GM20431 (cell line): ENCODE measurements at regions not wholly inside any gene's neighbourhood (a gene's known extent, or its start where the extent isn't known, plus 50 kb on each side); places are given as distances from the start of the nearest gene placed in this dataset.
"Not testable (repeated sequence)": the region's sequence is repeated elsewhere in the genome, so short reads cannot be mapped to it uniquely, and the experiment has no call there.

Experiments
- in situ Hi-C: fragments of 300-500 bp; cut with MseI, MboI; formaldehyde crosslinking; loops from one replicate; pipeline ENCODE4 v1.15.0; 2020; ENCODE audit warnings: low sequenced_read_pairs; ENCODE audit not compliant: unreplicated experiment

DNA sequence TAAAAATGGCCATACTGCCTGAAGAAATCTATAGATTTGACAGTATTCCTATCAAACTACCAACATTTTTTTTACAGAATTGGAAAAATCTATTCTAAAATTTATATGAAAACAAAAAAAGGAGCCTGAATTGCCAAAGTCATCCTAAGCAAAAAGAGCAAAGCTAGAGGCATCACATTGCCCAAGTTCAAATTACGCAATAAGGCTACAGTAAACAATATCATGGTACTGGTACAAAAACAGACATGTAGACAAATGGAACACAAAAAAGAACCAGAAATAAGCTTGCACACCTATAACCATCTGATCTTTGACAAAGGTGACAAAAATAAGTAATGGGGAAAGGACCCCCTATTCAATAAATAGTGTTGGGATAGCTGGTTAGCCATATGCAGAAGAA is 50.2 kb upstream of the THSD7B start:
- in situ Hi-C loops: no loop called here

DNA sequence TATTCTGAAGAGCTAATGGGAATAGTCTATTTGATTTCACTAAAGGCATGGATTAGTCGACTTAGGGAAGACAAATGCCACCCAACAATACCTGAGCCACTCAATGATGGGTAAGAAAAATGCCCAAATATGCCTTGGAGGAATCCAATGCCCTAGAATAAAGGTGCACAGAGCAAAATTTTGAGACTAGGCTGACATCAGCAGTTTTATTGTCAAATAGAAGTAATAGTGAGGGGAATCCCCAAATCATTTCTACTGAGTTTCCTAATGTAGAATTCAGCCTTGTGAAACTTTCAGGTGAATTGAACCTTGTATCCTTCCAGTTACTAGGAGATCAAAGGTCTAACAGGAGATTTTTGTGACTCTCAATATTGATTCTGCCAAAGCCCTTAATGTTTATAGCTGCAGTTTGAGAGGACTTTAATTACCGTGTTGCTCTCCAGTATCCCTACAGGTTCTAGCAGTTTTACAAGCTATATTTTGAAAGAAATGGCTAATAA is 50.8 kb upstream of the THSD7B start:
- in situ Hi-C loops: no loop called here

DNA sequence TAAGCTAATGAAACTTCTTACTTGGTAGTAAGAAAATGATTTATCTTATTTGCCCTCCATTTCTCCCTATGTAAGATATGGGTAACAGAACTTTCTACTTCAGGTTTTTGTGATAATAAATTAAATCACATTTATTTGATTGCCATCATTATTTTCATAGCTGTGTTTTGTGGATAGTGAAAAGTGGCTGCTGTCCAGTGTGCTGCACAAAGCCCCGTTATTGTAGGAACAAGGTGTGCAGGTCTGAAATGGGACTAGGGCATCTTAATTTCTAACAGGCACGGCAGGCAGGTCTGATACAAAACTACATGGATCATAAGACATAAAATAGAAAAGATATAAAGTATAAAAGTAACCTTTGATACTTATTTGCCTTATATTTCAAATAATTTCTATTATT is 51.6 kb upstream of the THSD7B start:
- in situ Hi-C loops: no loop called here

DNA sequence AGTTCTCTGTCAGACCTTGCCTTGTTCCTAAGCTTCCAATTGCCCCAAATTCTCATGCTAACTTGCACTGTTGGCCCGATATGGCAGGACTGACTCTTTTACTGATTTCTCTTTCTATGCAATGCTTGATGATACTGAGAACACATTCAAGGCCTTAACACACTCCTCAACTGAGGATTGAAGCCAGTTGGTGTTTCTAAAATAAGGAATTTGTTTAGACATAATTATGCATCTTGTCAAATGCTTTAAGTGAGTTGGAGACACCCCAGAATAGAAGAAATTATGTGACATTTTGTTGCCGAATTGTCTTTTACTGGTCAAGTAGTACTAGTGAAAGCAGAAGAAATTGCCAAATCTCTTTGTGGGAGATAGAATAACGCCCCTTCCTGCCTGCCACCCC is 60.0 kb upstream of the THSD7B start:
- in situ Hi-C loops: no loop called here

DNA sequence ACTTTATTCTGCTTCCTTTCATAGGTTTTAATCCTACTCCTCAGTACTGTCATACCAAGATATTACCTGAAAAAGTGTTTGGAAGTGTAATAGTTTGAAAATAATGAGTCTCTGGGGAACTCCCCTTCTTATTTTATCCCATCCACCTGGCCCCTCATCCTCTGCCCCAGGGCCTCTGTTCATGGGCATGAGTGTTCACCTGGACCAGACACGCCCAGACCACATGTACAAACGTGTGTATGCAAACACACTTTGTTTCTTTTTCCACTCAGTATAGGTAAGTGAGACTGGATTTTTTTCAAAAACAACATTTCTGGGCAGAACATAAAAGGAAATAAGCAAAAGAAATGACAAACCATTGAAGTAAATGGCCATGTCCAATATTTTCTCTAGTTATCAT is 62.1 kb upstream of the THSD7B start:
- in situ Hi-C loops: no loop called here

DNA sequence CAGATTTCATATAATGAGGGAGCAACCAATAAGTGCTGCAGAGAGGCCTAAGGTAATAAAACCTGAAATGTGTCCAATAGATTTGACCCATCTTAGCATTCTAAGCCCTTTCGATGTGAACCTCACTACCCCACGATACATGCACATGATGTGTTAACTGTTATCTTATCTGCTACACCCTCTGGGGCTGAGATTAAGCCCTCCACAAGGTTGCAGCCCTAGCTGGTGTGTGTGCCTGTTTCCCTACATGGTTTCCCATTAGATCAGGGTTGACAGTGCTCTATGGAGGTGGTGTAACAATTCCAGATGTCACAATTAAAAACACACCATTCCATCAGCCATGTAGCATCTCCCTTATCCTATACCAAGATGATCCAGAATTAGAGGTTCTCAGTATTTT is 68.9 kb upstream of the THSD7B start:
- in situ Hi-C loops: no loop called here

DNA sequence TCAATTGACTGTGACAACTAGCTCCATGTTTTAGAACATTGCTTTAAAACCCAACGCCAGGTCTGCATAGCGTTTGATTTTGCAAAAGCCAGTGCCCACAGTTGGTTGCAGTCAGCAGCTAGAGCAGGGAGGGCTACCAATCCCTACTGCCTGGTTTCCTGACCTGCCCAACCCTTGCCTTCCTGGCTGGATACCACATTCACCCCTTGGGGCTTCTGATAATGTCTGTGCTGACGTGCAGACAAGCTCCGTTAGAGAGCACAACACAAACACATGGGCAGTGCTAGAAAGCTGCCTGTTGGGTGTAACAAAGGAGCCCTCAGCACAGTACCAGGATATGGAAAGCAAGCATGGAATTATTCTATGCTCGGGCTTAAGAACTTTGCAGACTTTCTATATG is 71.4 kb upstream of the THSD7B start:
- in situ Hi-C loops: no loop called here

DNA sequence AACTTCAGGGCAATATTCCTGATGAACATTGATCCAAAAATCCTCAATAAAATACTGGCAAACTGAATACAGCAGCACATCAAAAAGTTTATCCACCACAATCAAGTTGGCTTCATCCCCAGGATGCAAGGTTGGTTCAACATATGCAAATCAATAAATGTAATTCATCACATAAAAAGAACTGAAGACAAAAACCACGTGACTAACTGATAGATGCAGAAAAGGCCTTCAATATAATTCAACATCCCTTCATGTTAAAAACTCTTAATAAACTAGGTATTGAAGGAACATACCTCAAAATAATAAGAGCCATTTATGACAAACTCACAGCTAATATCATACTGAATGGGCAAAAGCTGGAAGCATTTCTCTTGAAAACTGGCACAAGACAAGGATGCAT is 85.3 kb upstream of the THSD7B start:
- in situ Hi-C loops: not testable (repeated sequence)

DNA sequence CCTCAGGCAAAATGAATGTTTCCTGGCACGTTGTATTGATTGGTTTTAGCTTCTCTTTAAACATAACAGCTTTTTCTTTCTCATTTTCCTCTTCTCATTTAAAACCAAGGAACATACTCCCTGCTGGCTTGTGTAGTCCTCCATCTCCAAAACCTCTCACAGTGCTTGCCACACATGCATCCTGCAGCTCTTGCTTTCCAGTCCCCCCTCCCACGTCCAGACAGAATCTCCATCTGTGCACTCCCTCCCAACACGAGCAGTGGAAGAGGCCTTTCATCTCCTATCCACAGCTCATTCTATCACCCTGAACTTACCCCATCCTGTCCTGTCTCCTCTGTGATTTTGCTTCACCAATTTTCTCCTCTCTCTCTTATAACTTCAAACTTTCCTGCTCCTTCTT is 99.6 kb upstream of the THSD7B start:
- in situ Hi-C loops: no loop called here

DNA sequence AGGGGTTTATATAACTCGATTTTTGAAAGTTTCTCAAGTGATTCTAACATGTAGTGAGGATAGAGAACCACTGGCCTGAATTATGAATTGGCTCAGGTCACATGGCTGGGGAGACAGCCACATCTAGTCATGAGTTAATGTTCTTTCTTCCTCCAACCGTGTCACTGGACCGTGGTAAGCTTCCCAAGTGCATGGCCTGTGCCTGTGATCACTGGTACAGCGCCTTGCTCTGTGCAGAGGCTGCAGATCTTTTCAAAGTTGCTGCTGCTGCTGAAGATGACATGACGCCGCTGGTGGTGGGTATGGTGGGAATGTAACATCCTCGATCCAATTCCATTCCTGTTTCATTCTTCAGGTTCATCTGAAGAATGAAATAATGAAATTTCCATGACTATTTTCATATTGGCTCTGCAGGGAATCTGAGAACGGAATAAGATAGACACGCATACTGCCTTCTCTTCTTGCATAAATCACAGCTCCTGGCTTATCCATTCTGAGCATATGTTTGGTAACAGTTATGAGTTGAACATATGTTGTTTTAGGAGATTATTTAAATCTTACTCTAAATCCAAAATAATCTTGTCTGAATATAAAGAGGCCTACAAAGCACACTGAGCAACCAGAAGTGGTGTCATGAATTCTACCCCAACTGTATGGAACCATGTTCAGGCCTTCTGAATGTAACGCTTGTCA is 100.5 kb upstream of the THSD7B start:
- in situ Hi-C loops: no loop called here

DNA sequence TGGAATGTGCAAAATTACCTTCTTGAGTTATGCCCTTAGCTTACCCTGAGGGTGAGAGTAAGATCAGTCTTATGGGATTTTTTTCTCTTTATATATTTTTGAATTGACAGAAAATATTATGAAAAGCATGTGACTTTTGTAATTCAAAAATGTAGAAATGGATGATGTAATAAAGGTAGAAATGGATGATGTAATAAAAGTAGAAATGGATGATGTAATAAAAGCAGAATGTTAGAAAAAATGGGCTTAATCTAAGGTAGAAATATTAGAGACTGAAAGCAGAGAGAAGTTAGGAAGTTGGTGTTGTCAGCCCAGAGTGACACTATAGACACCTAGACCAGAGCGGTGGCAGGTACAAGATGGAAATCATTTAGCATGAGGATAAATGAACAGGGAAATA is 107.1 kb upstream of the THSD7B start:
- in situ Hi-C loops: no loop called here

DNA sequence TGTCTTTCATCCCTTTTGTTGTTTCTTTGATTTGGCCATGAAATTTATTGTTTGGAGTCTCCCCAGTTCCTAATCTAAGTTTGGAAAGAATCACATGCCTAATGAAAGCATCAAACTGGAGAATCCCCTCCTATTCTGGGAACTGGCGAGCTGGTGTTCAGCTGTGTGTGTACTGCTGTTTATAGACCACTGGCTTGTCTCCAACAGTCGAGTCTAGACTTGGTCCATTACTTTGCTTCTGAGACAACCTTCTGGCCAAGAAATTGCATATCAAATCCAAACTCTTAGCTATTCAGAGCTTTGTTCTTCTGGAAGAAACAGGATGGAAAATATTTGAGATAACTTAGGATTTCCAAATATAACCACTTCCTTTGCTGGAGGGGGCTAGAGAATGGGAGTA is 111.5 kb upstream of the THSD7B start:
- in situ Hi-C loops: no loop called here

DNA sequence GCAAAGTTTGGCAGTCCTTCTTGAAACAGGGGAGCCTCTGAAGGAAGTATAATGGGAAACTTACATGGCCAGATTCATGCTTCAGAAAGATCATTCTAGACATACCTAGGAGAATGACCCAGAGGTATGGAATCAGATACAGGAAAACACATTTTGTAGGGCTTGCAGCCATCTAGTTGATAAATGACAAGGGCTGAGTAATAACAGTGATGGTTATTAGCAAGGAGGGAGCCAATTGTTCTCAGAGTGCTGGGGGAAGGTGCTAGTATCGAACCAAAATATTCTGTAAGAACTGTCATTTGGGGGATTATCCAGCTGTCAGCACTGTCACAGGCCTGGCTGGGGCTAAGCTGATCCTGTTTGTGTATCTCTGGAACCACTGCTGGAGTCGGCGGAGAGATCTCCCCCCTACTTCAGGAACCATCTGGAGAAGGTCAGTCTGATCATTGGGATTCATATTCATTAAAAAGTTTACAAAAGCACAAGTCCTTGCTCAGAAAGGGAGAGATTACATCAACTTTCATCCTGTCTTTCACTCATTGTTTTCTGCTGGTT is 113.8 kb upstream of the THSD7B start:
- in situ Hi-C loops: no loop called here

DNA sequence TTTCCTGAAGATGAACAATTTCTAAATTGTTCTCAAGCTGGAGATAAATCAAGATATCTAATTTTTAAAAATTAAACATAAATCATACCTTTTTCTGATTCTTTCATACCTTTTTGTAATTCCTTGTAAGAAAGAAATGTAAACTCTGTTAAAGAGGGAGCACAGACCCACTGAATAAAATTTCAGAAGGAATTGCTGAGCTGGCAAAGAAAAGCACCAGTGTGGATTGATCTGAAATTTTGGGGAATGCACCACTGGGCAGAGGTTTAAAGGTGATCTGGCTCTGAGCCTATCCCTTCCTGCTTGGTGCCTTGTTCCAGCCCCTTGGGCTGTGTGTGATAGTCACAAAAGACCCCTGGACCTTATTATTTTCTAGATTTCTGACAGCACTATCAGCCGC is 118.3 kb upstream of the THSD7B start:
- in situ Hi-C loops: no loop called here

DNA sequence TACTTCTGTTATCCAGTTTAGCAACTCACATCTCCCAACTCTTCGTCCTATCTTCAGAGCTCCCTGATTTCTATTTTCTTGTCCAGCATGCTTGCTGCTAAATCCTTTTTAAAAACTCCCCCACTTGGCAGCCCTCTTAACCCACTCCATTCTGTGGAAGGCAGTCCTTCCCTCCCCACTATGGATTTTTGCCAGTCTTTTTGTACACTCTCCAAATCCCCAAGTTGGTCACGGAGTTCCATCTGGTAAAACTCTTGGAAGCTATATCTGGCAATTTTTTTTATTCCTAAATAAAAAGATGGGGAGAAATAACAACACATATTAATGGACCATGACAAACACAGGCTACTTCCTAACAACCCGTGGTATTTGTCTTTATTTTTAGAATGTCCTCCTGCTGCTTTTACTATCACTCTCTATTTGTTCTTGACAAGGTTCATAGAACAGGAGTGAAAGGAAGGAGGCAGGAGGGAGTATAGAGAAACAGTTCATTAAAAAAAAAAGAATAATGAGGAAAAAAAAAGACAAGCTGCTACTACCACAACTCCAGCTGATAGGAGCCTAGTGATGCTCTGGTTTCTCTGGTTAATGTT is 120.0 kb upstream of the THSD7B start:
- in situ Hi-C loops: no loop called here

DNA sequence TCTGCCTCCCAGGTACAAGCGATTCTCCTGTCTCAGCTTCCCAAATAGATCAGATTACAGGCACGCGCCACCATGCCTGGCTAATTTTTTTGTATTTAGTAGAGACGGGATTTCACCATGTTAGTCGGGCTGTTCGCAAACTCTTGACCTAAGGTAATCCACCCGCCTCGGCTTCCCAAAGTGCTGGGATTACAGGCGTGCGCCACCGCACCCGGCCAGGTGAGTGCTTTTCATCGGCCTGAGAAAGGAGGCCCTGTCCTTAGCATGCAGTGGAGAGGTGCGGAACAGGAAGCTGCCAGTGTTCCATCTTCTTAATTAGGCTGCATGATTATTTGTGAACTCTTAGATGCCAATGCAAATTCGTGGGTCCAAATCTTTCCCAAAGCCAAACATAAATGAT is 125.7 kb upstream of the THSD7B start:
- in situ Hi-C loops: no loop called here

DNA sequence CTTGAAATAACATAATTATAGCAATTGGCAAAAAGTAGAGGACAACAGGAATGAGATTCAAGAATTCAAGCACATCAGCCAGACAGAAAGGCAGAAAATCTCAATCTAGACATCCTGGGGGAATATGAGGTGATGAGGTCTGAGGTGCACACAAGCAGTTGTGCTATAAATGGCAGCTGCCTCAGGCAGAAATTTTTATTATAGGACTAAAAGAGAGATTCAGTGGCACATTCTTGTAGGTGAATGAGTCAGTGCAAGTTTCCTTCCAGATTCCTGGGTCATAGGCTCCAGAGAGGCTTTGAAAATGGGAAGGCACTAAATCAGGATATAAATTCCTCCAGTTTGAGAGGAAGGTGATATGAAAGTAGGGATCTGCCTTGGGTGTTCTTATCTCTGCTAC is 127.2 kb upstream of the THSD7B start:
- in situ Hi-C loops: no loop called here

DNA sequence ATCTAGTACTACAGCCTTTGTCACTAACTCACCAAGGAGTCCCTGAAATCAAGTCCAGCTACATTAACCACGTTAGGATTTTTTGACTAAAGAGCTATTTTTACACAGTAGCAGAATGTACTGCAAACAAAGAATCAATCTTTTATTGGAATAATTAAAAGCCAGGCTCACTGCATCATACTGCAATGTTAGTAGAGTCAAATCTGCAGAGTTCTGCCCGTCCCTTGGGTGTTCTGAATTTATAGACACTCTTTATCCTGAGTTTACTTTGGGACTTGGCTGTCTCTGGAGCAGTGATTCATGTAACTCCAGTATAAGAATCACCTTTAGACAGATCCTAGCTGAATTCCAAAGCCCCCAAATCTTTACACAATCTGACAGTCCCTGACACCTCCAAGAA is 127.9 kb upstream of the THSD7B start:
- in situ Hi-C loops: no loop called here

DNA sequence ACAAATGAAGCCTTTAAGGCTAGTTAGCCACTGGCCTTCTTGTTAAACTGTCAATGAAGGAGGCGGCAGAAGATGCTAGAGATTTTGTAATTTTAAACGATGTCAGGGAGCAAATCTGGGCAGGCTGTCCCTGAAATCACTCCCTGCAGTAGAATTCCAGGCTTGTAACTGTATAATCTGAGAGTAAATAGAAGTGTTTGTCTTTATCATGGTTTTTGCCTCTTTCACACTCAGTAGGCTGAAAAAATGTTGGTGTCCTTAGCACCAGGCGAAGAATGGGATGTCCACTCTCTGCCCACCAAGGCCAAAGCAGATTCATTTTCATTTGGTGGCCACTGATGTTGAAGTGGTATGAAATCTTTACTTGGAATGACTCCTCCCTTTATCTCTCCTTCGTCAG is 136.9 kb upstream of the THSD7B start:
- in situ Hi-C loops: no loop called here

DNA sequence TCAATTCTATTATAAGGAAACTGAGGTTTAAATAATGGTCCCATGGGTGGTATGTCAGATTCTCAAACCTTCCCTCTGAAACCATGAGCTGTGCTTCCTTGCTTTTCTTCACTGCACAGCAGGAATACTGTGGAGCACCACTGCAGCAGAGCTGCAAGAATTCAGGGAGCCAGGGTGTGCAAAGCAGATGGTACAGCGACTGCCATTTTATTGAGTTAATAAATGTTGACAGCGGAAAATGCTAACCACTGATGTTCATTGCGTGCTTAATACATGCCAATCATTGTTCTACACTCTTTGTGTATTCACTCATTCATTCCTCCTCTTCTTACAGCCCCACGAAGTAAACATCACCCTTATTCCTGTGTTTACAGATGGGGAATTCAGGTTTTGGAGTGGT is 152.2 kb upstream of the THSD7B start:
- in situ Hi-C loops: no loop called here

DNA sequence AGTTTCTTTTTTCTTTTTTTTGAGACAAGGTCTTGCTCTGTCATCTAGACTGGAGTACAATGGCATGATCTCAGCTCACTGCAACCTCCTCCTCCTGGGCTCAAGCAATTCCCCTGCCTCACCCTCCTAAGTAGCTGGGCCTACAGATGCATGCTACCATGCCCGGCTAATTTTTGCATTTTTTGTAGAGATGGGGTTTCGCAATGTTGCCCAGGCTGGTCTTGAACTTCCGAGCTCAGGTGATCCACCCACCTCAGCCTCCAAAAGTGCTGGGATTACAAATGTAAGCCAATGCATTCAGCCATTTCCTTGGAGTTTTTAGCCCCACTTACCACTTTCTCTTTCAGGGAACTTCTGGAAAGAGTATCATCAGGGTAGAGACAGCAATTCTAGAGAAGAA is 153.3 kb upstream of the THSD7B start:
- in situ Hi-C loops: no loop called here

DNA sequence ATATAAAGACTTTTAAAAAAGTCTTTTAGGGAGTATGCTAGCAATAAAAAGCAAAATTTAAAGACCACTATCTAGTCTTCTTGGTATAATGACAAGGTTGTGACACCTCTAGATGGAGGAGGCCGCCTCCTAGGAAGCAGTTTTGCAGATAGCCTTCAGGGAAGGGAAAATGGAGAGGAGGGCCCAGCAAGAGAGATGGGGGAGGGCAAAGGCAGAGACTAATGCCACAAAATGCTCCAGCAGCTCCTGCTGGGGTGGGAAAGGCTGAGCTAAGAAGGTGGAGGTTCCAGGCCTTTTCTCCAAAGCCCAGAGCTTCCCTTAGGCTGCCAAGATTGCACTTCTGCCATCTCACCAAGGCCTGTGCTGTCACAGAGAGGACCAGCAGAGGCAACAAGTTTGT is 153.9 kb upstream of the THSD7B start:
- in situ Hi-C loops: no loop called here
